ENCODE measurements at regions not wholly inside any gene's neighbourhood (a gene's known extent, or its start where the extent isn't known, plus 50 kb on each side); places are given as distances from the start of the nearest gene placed in this dataset.
"Not testable (repeated sequence)": the region's sequence is repeated elsewhere in the genome, so short reads cannot be mapped to it uniquely, and the experiment has no call there.

DNA sequence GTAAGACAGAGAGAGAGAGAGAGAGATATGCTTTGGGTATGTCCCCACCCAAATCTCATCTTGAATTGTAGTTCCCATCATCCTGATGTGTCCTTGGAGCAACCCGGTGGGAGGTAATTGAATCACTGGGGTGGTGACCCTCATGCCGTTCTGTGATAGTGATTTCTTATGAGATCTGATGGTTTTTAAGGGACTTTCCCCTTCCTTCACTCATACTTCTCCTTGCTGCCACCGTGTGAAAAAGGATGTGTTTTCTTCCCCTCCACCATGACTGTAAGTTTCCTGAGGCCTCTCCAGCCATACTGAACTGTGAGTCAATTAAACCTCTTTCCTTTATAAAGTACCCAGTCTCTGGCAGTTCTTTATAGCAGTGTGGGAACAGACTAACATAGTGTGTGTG lies 60.3 kb downstream of the EOMES start:
- no peak for DNase-seq (ENCODE audit: low spot score)

GRCh38 chr3:27659279-27660021 lies 62.7 kb downstream of the EOMES start:
- peak; percentile 60 for DNase-seq (ENCODE audit: low spot score)

DNA sequence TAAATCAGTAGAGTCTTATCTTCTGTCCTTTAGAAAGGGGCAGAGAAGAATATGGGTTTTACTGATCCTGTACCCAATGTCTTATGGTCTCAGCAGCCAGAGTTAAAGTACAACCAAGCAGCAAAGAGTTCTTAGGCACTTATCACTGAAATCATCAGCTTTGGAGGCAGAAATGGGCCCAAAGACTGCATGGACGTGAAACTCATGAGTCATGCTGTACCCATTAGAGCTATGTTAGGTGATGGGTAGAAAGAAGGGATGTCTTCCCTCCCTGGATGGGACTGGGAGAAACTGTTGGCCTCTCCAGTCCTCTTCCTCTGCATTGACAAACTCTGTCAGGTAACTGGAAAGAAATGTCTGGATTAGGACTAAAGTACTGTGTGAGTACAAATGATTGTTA lies 63.4 kb downstream of the EOMES start:
- no peak for DNase-seq (ENCODE audit: low spot score)

GRCh38 chr3:27657871-27658270 lies 64.3 kb downstream of the EOMES start:
- no peak for DNase-seq (ENCODE audit: low spot score)

GRCh38 chr3:27657404-27657803 lies 64.7 kb downstream of the EOMES start:
- no peak for DNase-seq (ENCODE audit: low spot score)

DNA sequence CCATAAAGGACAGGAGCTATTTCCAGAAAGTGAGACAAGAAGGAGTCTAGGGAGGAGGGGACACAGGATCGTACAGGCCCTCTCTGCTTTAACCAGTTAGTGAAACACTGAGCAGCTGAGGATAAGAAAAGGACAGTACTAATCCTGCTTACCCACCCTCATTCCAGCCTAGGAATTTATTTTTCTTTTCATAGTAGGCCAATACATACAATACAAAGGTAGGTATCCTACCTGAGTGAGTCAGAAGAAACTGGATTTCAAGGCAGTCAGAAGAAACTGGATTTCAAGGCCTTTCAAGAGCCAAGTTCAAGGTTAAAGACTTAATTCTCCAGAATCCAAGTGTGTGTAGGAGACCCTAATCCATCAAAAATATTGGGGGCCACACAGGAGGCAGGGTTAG lies 65.3 kb downstream of the EOMES start:
- DNase-seq (ENCODE audit: low spot score): no peak

DNA sequence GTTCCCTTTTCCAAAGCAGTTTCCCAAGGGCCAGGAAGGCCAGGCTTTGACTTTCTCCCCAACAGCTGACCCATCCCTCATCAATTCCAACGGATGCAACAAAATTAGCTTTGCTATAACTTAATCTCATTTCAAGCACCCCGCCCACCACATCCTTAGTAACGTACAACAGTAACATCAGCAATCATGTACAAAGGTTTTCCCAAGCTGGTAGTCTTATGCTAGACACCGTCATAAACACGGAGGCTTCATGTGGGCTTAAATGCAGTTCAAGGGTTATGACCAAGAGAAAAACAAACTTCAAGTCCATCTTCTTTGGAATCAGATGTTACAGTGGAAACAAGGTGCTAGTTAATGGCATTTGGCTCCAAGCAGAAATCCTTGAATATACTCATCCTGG lies 66.6 kb downstream of the EOMES start:
- DNase-seq (ENCODE audit: low spot score): no peak

GRCh38 chr3:27653803-27654558 lies 68.1 kb downstream of the EOMES start:
- DNase-seq (ENCODE audit: low spot score): no peak

DNA sequence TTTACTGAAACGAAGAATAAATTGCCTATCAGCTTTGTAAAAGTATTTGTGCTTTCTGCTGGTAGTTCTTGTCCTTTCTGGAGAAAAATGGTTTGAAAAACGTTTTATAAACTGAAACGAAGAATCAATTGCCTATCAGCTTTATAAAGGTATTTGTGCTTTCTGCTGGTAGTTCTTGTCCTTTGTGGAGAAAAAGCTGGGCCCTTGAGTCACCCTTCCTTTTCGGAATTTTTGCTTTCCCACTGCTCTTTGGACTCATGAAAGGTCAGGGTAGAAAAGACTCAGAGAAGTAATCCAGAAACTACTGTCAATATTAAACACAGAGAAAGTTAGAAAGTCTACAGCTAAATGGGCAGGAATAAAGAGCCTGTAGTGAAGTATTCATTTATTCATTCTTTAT lies 72.8 kb downstream of the EOMES start:
- no peak for DNase-seq (ENCODE audit: low spot score)

DNA sequence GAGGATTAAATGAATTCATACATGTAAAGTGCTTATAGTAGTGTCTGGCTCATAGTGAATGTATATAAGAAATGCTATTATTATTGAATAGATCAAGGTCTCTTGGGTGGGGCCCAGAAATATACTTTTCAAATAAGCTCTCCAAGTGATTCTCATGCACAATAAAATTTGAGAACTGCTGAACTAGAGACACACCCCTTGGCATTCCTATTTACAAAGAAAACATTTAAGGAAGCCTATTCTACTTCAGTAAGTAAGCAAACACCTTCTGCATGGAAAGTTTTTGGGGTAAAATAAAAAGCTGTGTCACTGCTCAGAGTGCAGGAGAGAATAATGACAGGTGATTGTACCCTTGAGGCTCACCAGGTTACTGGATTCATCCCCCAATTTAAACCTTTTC lies 75.2 kb downstream of the EOMES start:
- DNase-seq (ENCODE audit: low spot score): no peak

- DNase-seq (ENCODE audit: low spot score): no peak
Observed at GRCh38 chr3:27644941-27645340, 77.2 kb downstream of the EOMES start.

DNA sequence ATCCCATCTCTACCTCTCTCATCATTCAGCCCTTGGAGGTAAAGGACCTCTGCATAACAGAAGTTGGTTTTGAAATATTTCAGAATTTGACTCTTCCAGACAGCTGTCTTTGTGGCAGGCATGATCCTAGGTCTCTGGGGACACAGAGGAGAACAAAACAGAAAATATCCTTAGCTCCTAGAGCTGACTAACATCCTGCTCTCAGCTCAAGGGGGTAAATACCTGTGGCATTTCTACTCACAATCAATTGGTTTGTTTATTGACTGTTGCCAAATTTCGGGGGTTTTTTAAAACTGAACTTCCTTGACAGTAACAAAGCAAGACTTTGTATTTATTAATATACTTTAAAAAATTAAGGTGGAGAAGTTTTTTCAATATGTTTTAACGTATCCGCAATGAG lies 78.8 kb downstream of the EOMES start:
- no peak for DNase-seq (ENCODE audit: low spot score)

DNA sequence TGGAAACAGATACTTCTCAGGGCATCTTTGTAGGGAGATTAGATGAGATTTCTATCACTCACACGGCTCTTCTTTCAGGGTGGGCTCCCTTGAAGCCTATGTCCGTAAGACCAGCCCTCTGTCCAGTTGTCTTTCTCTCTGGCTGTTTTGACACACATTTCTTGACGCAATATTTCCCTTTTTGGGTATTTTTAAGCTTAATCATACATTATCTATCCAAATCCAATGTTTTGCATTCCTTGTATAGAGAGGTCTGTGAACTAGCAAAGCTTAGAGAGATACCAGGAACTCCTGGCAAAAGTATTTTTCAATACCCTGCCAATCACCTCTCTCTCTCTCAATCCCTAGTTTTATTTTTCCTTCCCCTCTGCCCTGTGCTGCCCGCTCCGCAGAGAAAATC lies 79.3 kb downstream of the EOMES start:
- no peak for DNase-seq (ENCODE audit: low spot score)

DNA sequence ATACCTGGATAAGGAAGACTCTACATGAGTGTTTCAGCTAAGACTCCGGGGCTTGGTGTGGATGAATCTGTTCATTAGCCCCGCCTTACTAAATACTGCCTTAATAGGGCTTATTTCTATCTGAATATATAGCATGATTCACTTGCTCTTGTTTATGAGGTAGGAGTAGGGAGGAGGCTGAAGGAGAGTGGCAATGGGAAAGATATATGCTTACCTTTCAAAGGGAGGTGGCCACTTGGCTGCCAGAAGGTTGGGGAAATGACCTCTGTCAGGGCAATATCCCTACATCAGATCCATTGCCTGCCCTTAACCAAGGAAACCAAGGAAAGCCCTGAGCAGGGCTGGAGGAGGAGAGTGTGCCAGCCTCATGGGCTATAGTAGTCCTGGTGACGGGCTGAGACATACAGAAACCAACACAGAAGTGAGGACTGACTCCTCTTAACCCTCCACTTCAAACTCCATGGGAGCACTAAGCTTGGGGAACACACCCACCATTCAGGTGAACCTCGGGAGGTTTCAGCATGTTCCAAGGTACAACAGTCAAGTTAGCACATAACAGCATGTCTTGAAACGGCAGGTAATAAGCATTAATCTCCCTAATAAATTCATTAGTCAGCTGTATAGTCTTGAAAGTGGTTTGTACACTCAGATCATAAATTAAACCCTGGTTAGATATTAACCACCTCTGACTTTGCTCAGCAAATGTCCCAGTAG lies 80.1 kb downstream of the EOMES start:
- no peak for DNase-seq (ENCODE audit: low spot score)

GRCh38 chr3:27641271-27641800 lies 80.8 kb downstream of the EOMES start:
- DNase-seq (ENCODE audit: low spot score): no peak

DNA sequence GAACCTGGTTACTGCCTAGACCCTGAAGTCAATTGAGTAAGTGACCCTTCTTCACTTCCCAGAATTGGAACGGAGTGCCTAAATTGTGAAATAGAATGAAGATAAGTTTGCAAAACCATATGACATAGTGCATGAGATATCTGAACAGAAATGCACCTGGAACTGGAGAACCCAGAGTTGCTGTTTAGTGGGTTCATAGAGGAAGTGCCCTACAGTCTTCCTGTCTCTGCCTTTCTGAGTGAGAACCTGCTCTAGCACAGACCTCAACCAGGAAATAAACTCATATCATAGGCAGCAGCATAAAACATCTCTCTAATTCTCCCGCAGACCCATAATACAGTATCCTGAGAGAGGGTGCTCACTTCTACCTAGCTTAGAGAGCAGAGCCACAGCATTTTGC lies 82.9 kb downstream of the EOMES start:
- peak; percentile 16 for DNase-seq (ENCODE audit: low spot score)

DNA sequence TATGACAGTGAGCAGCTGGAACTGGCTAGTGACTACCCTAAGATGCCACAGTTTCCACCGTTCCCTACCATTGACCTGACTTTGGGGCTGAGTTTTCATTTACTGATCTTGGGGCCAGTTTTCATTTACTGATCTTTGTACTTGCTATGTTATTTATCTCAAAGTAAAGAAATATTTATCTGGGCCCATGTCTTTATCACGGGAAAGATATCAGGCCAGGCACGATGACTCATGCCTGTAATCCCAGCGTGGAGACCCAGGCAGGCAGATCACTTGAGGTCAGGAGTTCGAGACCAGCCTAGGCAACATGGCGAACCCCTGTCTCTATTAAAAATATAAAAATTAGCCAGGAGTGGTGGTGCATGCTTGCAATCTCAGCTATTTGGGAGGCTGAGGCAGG lies 83.5 kb downstream of the EOMES start:
- DNase-seq (ENCODE audit: low spot score): no peak

- DNase-seq (ENCODE audit: low spot score): no peak
Observed at GRCh38 chr3:27637346-27637995, 84.7 kb downstream of the EOMES start.

DNA sequence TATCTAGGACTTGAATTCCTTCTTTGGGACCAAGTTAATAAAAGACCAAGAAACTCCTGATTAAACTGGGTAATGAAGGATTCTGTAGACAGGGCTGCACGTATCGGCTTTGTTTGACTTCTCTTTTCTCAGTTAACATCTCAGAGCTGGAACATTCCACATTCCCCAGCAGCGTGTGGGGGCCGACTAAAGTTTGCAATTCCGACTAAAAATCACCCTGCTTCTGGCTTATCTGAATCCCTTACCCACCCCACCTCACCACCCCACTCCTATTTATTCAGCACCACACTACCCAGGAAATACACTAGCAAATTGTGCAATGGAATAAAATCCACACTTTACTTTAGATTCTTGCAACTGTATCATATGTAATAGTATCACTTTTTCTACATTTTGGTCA lies 87.1 kb downstream of the EOMES start:
- not testable (repeated sequence) for DNase-seq (ENCODE audit: low spot score)

- no peak for DNase-seq (ENCODE audit: low spot score)
Observed at GRCh38 chr3:27633224-27633545, 88.9 kb downstream of the EOMES start.

DNA sequence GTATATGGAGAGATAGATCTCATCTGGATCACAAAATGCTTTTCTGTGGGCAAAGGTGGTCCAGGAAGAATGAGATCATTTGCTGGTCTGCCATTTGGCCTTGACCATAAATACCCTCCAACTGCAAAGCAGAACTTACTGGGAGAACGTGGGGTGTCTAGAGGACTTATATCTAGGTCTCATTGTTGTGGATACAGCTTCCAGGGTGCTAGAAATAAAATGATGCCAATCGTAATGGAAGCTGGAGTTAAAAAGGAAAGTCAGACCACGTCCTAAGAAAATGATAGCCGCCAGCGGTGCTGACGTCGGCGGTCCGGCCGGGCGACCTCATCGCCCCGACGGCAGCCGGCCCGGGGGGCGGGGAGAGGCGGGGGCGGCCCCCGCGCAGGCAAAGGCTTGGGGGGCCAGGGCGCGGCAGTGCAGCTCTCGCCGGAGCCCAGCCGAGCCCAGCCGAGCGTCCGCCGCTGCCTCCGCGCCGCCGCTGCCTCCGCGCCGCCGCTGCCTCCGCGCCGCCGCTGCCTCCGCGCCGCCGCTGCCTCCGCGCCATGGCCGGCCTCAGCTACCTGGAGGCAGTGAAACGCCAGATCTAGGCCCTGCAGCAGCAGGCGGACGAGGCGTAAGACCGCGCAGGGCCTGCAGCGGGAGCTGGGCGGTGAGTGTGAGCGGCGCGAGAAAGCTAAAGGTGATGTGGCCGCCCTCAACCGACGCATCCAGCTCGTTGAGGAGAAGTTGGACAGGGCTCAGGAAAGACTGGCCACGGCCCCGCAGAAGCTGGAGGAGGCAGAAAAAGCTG lies 89.5 kb downstream of the EOMES start:
- no peak for DNase-seq (ENCODE audit: low spot score)

DNA sequence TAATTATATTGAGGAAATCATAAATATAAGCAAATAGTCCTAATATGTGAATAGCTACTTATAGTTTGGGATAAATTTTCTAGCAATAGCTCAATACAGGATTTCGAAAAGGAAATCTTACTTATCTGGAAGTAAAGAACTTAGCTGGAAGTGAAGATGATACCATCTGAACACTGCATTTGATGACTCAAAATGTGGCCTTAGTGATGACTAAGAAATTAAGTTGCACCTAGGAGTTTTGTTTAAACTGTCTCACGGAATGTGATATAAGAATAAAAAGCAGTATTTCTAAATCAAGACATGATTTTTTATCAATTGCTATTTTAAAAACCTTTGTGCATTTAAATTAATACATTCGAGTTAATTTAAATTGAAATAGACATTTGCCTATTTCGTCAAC lies 91.2 kb downstream of the EOMES start:
- no peak for DNase-seq (ENCODE audit: low spot score)
